GM12878 (cell line): ENCODE measurements at regions not wholly inside any gene's neighbourhood (a gene's known extent, or its start where the extent isn't known, plus 50 kb on each side); places are given as distances from the start of the nearest gene placed in this dataset.

ENCODE experiments used
- ATAC-seq: fragments of 200-7000 bp; cut with Tn5 transposase; 3 replicates; pipeline ENCODE4 v1.9.1; 2020; ENCODE audit warnings: mild to moderate bottlenecking, moderate library complexity
- BruUV-seq: library from RNA; stranded (reverse); fragments of 400-500 nt; replicated peaks from 2 replicates; lab custom pipeline; 2021; lab: Mats Ljungman, UMichigan
- CTCF ChIA-PET: fragments of 300-600 bp; sonication (Branson Sonifier 250); formaldehyde crosslinking; extraction: SDS; loops from one replicate; lab custom pipeline; 2021; ENCODE audit warnings: inconsistent platforms; lab: Yijun Ruan, JAX
- POLR2A ChIA-PET: fragments of 350-600 bp; formaldehyde crosslinking; extraction: SDS; loops from one replicate; lab custom pipeline; 2021; ENCODE audit warnings: inconsistent platforms; lab: Charles Lee
- RAD21 ChIA-PET: fragments of 300-600 bp; sonication (Branson Sonifier 250); formaldehyde crosslinking; loops from one replicate; lab custom pipeline; 2023; ENCODE audit warnings: antibody characterized with exemption; ENCODE audit not compliant: unreplicated experiment; lab: Charles Lee
- SMC1A ChIA-PET: fragments of 300-600 bp; sonication (Branson Sonifier 250); formaldehyde crosslinking; loops from one replicate; lab custom pipeline; 2023; ENCODE audit not compliant: unreplicated experiment, uncharacterized antibody; lab: Charles Lee
- DNase-seq: peaks from one replicate; pipeline ENCODE4 v3.0.0-alpha.2; 2011; ENCODE audit warnings: low read depth, low spot score
- FAIRE-seq: peaks from 3 replicates; lab custom pipeline; 2011; peaks lifted over from hg19 to GRCh38; lab: Jason Lieb, UNC
- H2AFZ ChIP-seq: 2 replicates; pipeline ENCODE4 v1.6.0; 2011; ENCODE audit warnings: low read depth, low read length, control low read depth; ENCODE audit not compliant: control insufficient read depth
- H3K27ac ChIP-seq: 2 replicates; pipeline ENCODE4 v1.5.1; 2011; ENCODE audit warnings: control low read depth; ENCODE audit not compliant: control insufficient read depth, insufficient read depth
- H3K27me3 ChIP-seq, 2 experiments: replicated peaks in 1 of 2; 2 replicates each; pipeline versions ENCODE4 v1.6.0 to v1.6.1; 2011; ENCODE audit warnings: low read length in 1 of 2; ENCODE audit not compliant: control insufficient read depth in 2 of 2, insufficient read depth in 2 of 2
- H3K36me3 ChIP-seq, 2 experiments: 2 replicates each; pipeline ENCODE4 v1.5.1; 2011; ENCODE audit warnings: low read length in 1 of 2; ENCODE audit not compliant: control insufficient read depth in 2 of 2, insufficient read depth in 2 of 2
- H3K4me1 ChIP-seq: 2 replicates; pipeline ENCODE4 v1.6.1; 2011; ENCODE audit warnings: mild to moderate bottlenecking, low read length, moderate library complexity, mixed read lengths; ENCODE audit not compliant: control insufficient read depth, insufficient read depth
- H3K4me2 ChIP-seq: 2 replicates; pipeline ENCODE4 v1.6.0; 2011; ENCODE audit warnings: control low read depth; ENCODE audit not compliant: control insufficient read depth, insufficient read depth
- H3K4me3 ChIP-seq: fragments of 200-600 bp; sonication (generic); 2 replicates; pipeline ENCODE4 v1.5.1; 2016
- H3K79me2 ChIP-seq: 2 replicates; pipeline ENCODE4 v1.6.0; 2011; ENCODE audit warnings: low read length; ENCODE audit not compliant: control insufficient read depth, insufficient read depth
- H3K9ac ChIP-seq: 2 replicates; pipeline ENCODE4 v1.8.0; 2011; ENCODE audit warnings: low read length, control low read depth, mixed read lengths; ENCODE audit not compliant: control insufficient read depth, insufficient read depth
- H3K9me3 ChIP-seq: replicated peaks from 3 replicates; pipeline ENCODE4 v1.5.1; 2011; ENCODE audit warnings: mild to moderate bottlenecking, low read length; ENCODE audit not compliant: control insufficient read depth, insufficient read depth
- H4K20me1 ChIP-seq: 2 replicates; pipeline ENCODE4 v1.6.0; 2011; ENCODE audit not compliant: control insufficient read depth, insufficient read depth
- ATF7 ChIP-seq: fragments of 450-650 bp; IDR thresholded peaks from 2 replicates; pipeline ENCODE4 v1.6.1; 2016; ENCODE audit warnings: low read depth, mild to moderate bottlenecking
- CREB1 ChIP-seq: IDR thresholded peaks from 2 replicates; pipeline ENCODE4 v1.6.1; 2012; ENCODE audit warnings: low read depth, mild to moderate bottlenecking, inconsistent platforms
- GATAD2B ChIP-seq: fragments of 450-650 bp; conservative IDR thresholded peaks from 2 replicates; pipeline ENCODE4 v1.6.1; 2017; ENCODE audit warnings: low read depth, mild to moderate bottlenecking, moderate library complexity
- HDAC6 ChIP-seq: fragments of 200-600 bp; sonication (generic); IDR thresholded peaks from one replicate; pipeline ENCODE4 v1.8.0; 2017; ENCODE audit warnings: antibody characterized with exemption; ENCODE audit not compliant: unreplicated experiment
- JUND ChIP-seq: IDR thresholded peaks from 2 replicates; pipeline ENCODE4 v1.6.1; 2012; ENCODE audit warnings: low read depth, mild to moderate bottlenecking, low read length, improper control_type of control experiment, moderate library complexity
- MYC ChIP-seq: IDR thresholded peaks from 2 replicates; pipeline ENCODE4 v1.6.1; 2011; ENCODE audit warnings: mild to moderate bottlenecking, low read length, moderate library complexity, inconsistent platforms; ENCODE audit not compliant: insufficient read depth, insufficient replicate concordance, insufficient read length, severe bottlenecking
- NFXL1 ChIP-seq: fragments of 450-650 bp; IDR thresholded peaks from 2 replicates; pipeline ENCODE4 v1.6.1; 2017; ENCODE audit warnings: antibody characterized with exemption, mild to moderate bottlenecking, borderline replicate concordance
- NFYB ChIP-seq: IDR thresholded peaks from 2 replicates; pipeline ENCODE4 v1.6.1; 2011; ENCODE audit warnings: low read depth, mild to moderate bottlenecking, low read length, improper control_type of control experiment, moderate library complexity; ENCODE audit not compliant: insufficient read depth
- RCOR1 ChIP-seq: conservative IDR thresholded peaks from 2 replicates; pipeline ENCODE4 v1.6.1; 2012; ENCODE audit warnings: low read depth, low read length, improper control_type of control experiment
- TARDBP ChIP-seq: IDR thresholded peaks from 2 replicates; pipeline ENCODE4 v1.6.1; 2016; ENCODE audit warnings: borderline replicate concordance
- YBX1 ChIP-seq: fragments of 450-650 bp; IDR thresholded peaks from 2 replicates; pipeline ENCODE4 v1.6.1; 2016; ENCODE audit warnings: antibody characterized with exemption
- ZBED1 ChIP-seq: IDR thresholded peaks from 2 replicates; pipeline ENCODE4 v1.6.1; 2016; ENCODE audit warnings: borderline replicate concordance
- ZZZ3 ChIP-seq: IDR thresholded peaks from 2 replicates; pipeline ENCODE4 v1.6.1; 2011; ENCODE audit warnings: low read depth; ENCODE audit not compliant: control insufficient read depth, insufficient read length
- WGBS: methylation state at CpG from one replicate; pipeline ENCODE4 v1.1.6; 2016; ENCODE audit warnings: low lambda C conversion rate; ENCODE audit not compliant: insufficient replicate concordance, insufficient coverage; ENCODE audit errors: missing lambda C conversion rate; 5-methylcytosine and 5-hydroxymethylcytosine counted together
- in situ Hi-C: fragments of 300-500 bp; cut with MboI; formaldehyde crosslinking; loops from 9 replicates; pipeline ENCODE4 v1.14.3; 2018; ENCODE audit warnings: mixed read lengths
- intact Hi-C: fragments of 100-400 bp; cut with micrococcal nuclease; formaldehyde crosslinking; loops from one replicate; pipeline ENCODE4 v1.14.2; 2022; ENCODE audit not compliant: unreplicated experiment
- TF ChIP-seq, protein P1 (sequence below): IDR thresholded peaks from 2 replicates; pipeline ENCODE4 v1.6.1; 2011; ENCODE audit warnings: mild to moderate bottlenecking, low read depth, low read length, moderate library complexity; ENCODE audit not compliant: insufficient replicate concordance

DNA sequence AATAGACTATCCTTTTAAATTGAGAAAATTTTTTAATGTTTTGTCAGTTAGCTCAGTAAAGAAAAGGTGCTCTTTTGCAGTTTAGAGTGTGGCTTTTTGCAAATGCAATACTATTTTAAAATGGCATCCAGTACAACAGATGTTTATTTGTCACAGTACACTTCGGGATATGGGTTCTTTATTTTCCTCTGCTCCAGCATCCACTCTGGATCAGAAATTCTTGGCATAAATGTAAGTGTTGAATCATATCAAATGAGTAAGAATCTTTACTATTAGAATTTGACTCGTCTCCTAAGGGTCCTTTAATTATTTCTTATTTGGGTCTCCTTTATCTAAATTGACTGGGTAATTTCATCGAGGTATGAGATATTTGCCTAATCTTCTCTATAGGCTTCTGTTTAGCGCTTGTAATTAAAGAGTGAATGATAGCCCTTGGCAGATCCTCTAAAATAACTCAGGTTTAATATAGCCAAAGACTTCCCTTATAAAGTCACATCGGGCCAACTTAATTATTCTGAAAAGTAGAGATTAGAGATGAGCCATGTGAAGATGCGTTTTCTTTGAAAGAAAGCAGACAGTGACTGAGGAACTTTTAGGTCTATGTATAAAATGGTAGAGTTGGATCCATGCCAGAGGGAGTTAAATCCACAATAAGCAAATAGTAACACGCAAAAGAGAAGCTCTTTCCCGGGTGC lies 132.7 kb downstream of the CASP12 start:
- DNase-seq: no peak
- RAD21 ChIA-PET: no interaction called here
- Histone ChIP-seq H3K4me3 (no peak overlapping the region), H3K27me3 (no peaks in the 10 kb centered on the region), H3K9me3 (no peaks in the 10 kb centered on the region), H3K9ac (no peak overlapping the region), H3K4me1 (no peaks in the 10 kb centered on the region), H3K27ac (no peak overlapping the region), H2AFZ (no peak overlapping the region), H3K36me3 (no peaks in the 10 kb centered on the region), H4K20me1 (no peaks in the 10 kb centered on the region), H3K4me2 (no peak overlapping the region), H3K79me2 (no peaks in the 10 kb centered on the region)
- SMC1A ChIA-PET: no interaction called here
- TF ChIP-seq RCOR1 (no peak), MYC (no peak), JUND (no peak), NFYB (no peak), YBX1 (no peak), ZBED1 (no peak), ZZZ3 (no peak), TARDBP (no peak), ATF7 (no peak), NFXL1 (no peak), CREB1 (no peak), GATAD2B (no peak), HDAC6 (no peak)
- TF ChIP-seq, protein P1, sequence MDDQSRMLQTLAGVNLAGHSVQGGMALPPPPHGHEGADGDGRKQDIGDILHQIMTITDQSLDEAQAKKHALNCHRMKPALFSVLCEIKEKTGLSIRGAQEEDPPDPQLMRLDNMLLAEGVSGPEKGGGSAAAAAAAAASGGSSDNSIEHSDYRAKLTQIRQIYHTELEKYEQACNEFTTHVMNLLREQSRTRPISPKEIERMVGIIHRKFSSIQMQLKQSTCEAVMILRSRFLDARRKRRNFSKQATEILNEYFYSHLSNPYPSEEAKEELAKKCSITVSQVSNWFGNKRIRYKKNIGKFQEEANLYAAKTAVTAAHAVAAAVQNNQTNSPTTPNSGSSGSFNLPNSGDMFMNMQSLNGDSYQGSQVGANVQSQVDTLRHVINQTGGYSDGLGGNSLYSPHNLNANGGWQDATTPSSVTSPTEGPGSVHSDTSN: no peak
- CTCF ChIA-PET: no interaction called here
- in situ Hi-C loops: no loop called here
- 44% methylated on average over 8 of the region's 8 CpGs for WGBS
- intact Hi-C loops: no loop called here
- no peak for FAIRE-seq
- no TSS peak for BruUV-seq
- POLR2A ChIA-PET: no interaction called here
- no peak for ATAC-seq
